HEK293 (cell line): ENCODE measurements at regions not wholly inside any gene's neighbourhood (a gene's known extent, or its start where the extent isn't known, plus 50 kb on each side); places are given as distances from the start of the nearest gene placed in this dataset.

Source experiments
- CTCF ChIA-PET: fragments of 350-600 bp; formaldehyde crosslinking; extraction: SDS; loops from one replicate; lab custom pipeline; 2021; ENCODE audit warnings: antibody characterized with exemption; lab: Yijun Ruan, JAX
- POLR2A ChIA-PET: fragments of 300-600 bp; formaldehyde crosslinking; extraction: SDS; loops from one replicate; lab custom pipeline; 2020; ENCODE audit warnings: antibody characterized with exemption, inconsistent platforms; lab: Yijun Ruan, JAX
- H3K27ac ChIP-seq: fragments of 200-500 bp; sonication (Bioruptor generic); 2 replicates; pipeline ENCODE4 v1.5.1; 2014; ENCODE audit warnings: low read depth, low read length, control low read depth, inconsistent platforms; ENCODE audit errors: extremely low read depth
- H3K36me3 ChIP-seq, 2 experiments: fragments of 200-500 bp in 1 of 2; sonication (Bioruptor generic) in 1 of 2; 1 replicate in 1 of 2; 2 replicates in 1 of 2; pipeline ENCODE4 v1.5.1; 2014 to 2017; ENCODE audit warnings: inconsistent platforms in 2 of 2, low read length in 2 of 2; ENCODE audit not compliant: control insufficient read depth in 2 of 2, insufficient read depth in 1 of 2
- H3K4me1 ChIP-seq: fragments of 200-500 bp; sonication (Bioruptor generic); 2 replicates; pipeline ENCODE4 v1.5.1; 2014; ENCODE audit warnings: mild to moderate bottlenecking, low read length, inconsistent platforms; ENCODE audit not compliant: control insufficient read depth, insufficient read depth
- H3K4me3 ChIP-seq: 2 replicates; pipeline ENCODE4 v1.5.1; 2011; ENCODE audit warnings: low read depth, mild to moderate bottlenecking, control low read depth, low read length, moderate library complexity
- H3K9me3 ChIP-seq: fragments of 200-500 bp; sonication (Bioruptor generic); 2 replicates; pipeline ENCODE4 v1.5.1; 2014; ENCODE audit warnings: low read depth, low read length, inconsistent platforms; ENCODE audit not compliant: control insufficient read depth, insufficient read depth
- GFI1B ChIP-seq: fragments of 450-650 bp; formaldehyde crosslinking; IDR thresholded peaks from 2 replicates; pipeline ENCODE4 v1.5.1; 2016; ENCODE audit warnings: missing biosample characterization, missing genetic modification characterization
- KLF1 ChIP-seq: fragments of 450-650 bp; formaldehyde crosslinking; IDR thresholded peaks from 2 replicates; pipeline ENCODE4 v1.5.1; 2016; ENCODE audit warnings: missing biosample characterization, missing genetic modification characterization
- KLF8 ChIP-seq: fragments of 450-650 bp; formaldehyde crosslinking; IDR thresholded peaks from 2 replicates; pipeline ENCODE4 v1.5.1; 2016; ENCODE audit warnings: missing biosample characterization, missing genetic modification characterization
- MEIS1 ChIP-seq: sonication (generic); formaldehyde crosslinking; IDR thresholded peaks from 2 replicates; pipeline ENCODE4 v1.8.1; 2022; ENCODE audit warnings: missing genetic modification reagents, mild to moderate bottlenecking, borderline replicate concordance
- SCRT2 ChIP-seq: fragments of 450-650 bp; formaldehyde crosslinking; IDR thresholded peaks from 2 replicates; pipeline ENCODE4 v1.5.1; 2016; ENCODE audit warnings: missing biosample characterization, missing genetic modification characterization
- ZBTB1 ChIP-seq: fragments of 450-650 bp; formaldehyde crosslinking; IDR thresholded peaks from 2 replicates; pipeline ENCODE4 v1.5.1; 2016; ENCODE audit warnings: missing biosample characterization, missing genetic modification characterization
- ZFP41 ChIP-seq: fragments of 450-650 bp; formaldehyde crosslinking; IDR thresholded peaks from 2 replicates; pipeline ENCODE4 v1.5.1; 2016; ENCODE audit warnings: missing biosample characterization, missing genetic modification characterization, borderline replicate concordance
- ZFP69B ChIP-seq: fragments of 450-650 bp; formaldehyde crosslinking; IDR thresholded peaks from 2 replicates; pipeline ENCODE4 v1.5.1; 2016; ENCODE audit warnings: missing biosample characterization, missing genetic modification characterization
- ZNF174 ChIP-seq: fragments of 450-650 bp; formaldehyde crosslinking; IDR thresholded peaks from 2 replicates; pipeline ENCODE4 v1.5.0; 2017; ENCODE audit warnings: missing biosample characterization, mild to moderate bottlenecking, missing genetic modification characterization
- ZNF211 ChIP-seq: fragments of 450-650 bp; formaldehyde crosslinking; IDR thresholded peaks from 2 replicates; pipeline ENCODE4 v1.5.1; 2016; ENCODE audit warnings: low read depth, missing biosample characterization, missing genetic modification characterization
- ZNF24 ChIP-seq: fragments of 450-650 bp; formaldehyde crosslinking; IDR thresholded peaks from 2 replicates; pipeline ENCODE4 v1.5.1; 2016; ENCODE audit warnings: missing biosample characterization, missing genetic modification characterization
- ZNF274 ChIP-seq, 2 experiments: fragments of 200-500 bp in 1 of 2; fragments of 450-650 bp in 1 of 2; sonication (Bioruptor generic) in 1 of 2; formaldehyde crosslinking in 1 of 2; IDR thresholded peaks; 2 replicates each; pipeline versions ENCODE4 v1.5.1 to v1.6.1; 2014 to 2016; ENCODE audit warnings: borderline replicate concordance in 1 of 2, inconsistent platforms in 1 of 2, low read length in 1 of 2, missing biosample characterization in 1 of 2, missing genetic modification characterization in 1 of 2
- ZNF311 ChIP-seq: fragments of 450-650 bp; formaldehyde crosslinking; IDR thresholded peaks from 2 replicates; pipeline ENCODE4 v1.5.1; 2017; ENCODE audit warnings: missing biosample characterization, missing genetic modification characterization, borderline replicate concordance
- ZNF341 ChIP-seq: fragments of 450-650 bp; formaldehyde crosslinking; IDR thresholded peaks from 2 replicates; pipeline ENCODE4; 2016; ENCODE audit warnings: low read depth, missing biosample characterization, missing genetic modification characterization
- ZNF416 ChIP-seq: fragments of 450-650 bp; formaldehyde crosslinking; IDR thresholded peaks from 2 replicates; pipeline ENCODE4 v1.5.1; 2016; ENCODE audit warnings: missing biosample characterization, missing genetic modification characterization
- ZNF423 ChIP-seq: fragments of 450-650 bp; formaldehyde crosslinking; IDR thresholded peaks from 2 replicates; pipeline ENCODE4 v1.5.1; 2016; ENCODE audit warnings: missing biosample characterization, missing genetic modification characterization
- ZNF48 ChIP-seq: fragments of 450-650 bp; formaldehyde crosslinking; IDR thresholded peaks from 2 replicates; pipeline ENCODE4 v1.5.1; 2016; ENCODE audit warnings: missing biosample characterization, missing genetic modification characterization
- ZNF530 ChIP-seq: fragments of 450-650 bp; formaldehyde crosslinking; IDR thresholded peaks from 2 replicates; pipeline ENCODE4 v1.5.1; 2016; ENCODE audit warnings: low read depth, missing biosample characterization, missing genetic modification characterization
- ZNF560 ChIP-seq: fragments of 450-650 bp; formaldehyde crosslinking; IDR thresholded peaks from 2 replicates; pipeline ENCODE4 v1.5.1; 2017; ENCODE audit warnings: missing biosample characterization, missing genetic modification characterization, borderline replicate concordance
- ZNF624 ChIP-seq: fragments of 450-650 bp; formaldehyde crosslinking; IDR thresholded peaks from 2 replicates; pipeline ENCODE4 v1.5.1; 2017; ENCODE audit warnings: missing biosample characterization, missing genetic modification characterization
- ZNF660 ChIP-seq: fragments of 450-650 bp; IDR thresholded peaks from 2 replicates; pipeline ENCODE4 v1.5.1; 2018; ENCODE audit warnings: missing biosample characterization, mild to moderate bottlenecking, missing genetic modification characterization
- ZNF707 ChIP-seq: fragments of 450-650 bp; formaldehyde crosslinking; IDR thresholded peaks from 2 replicates; pipeline ENCODE4 v1.5.1; 2016; ENCODE audit warnings: missing biosample characterization, missing genetic modification characterization
- ZNF747 ChIP-seq: fragments of 450-650 bp; formaldehyde crosslinking; IDR thresholded peaks from 2 replicates; pipeline ENCODE4 v1.5.1; 2016; ENCODE audit warnings: missing biosample characterization, missing genetic modification characterization
- ZNF777 ChIP-seq: fragments of 450-650 bp; formaldehyde crosslinking; IDR thresholded peaks from 2 replicates; pipeline ENCODE4 v1.5.1; 2017; ENCODE audit warnings: missing biosample characterization, missing genetic modification characterization, borderline replicate concordance
- ZSCAN23 ChIP-seq: fragments of 450-650 bp; formaldehyde crosslinking; IDR thresholded peaks from 2 replicates; pipeline ENCODE4 v1.5.1; 2016; ENCODE audit warnings: missing biosample characterization, missing genetic modification characterization
- TF ChIP-seq, protein P1 (sequence below): fragments of 450-650 bp; formaldehyde crosslinking; IDR thresholded peaks from 2 replicates; pipeline ENCODE4 v1.5.1; 2017; ENCODE audit warnings: missing biosample characterization, missing genetic modification characterization
- TF ChIP-seq, protein P2 (sequence below): fragments of 450-650 bp; formaldehyde crosslinking; IDR thresholded peaks from 2 replicates; pipeline ENCODE4 v1.5.1; 2016; ENCODE audit warnings: missing biosample characterization, missing genetic modification characterization, low read depth
- TF ChIP-seq, protein P3 (sequence below): fragments of 450-650 bp; formaldehyde crosslinking; IDR thresholded peaks from 2 replicates; pipeline ENCODE4 v1.5.1; 2016; ENCODE audit warnings: missing biosample characterization, missing genetic modification characterization
- TF ChIP-seq, protein P4 (sequence below): fragments of 450-650 bp; formaldehyde crosslinking; IDR thresholded peaks from 2 replicates; pipeline ENCODE4 v1.5.1; 2016; ENCODE audit warnings: missing biosample characterization, missing genetic modification characterization, borderline replicate concordance

DNA sequence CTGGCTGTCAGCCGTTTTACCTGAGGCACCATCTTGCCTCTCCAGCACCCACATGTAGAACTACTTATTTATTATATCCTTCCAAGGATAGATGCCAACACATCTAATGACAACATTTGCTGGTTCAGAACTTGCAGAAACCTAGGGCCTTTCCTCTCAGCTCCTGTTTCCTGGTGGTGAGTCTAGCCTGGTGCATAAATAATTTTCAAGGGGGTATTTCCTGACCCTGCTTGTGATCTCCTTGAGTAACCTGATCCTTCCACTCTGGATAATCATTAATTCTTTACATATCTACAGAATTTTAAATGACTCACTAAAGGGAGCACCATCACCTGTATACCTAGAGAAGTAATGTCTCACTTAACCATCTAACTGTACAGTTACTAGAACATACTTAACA, 153.4 kb downstream of the PPARGC1A start:
- Histone ChIP-seq H3K27ac (no peak overlapping the region), H3K4me3 (no peak overlapping the region), H3K4me1 (no peaks in the 10 kb centered on the region), H3K9me3 (no peaks in the 10 kb centered on the region), H3K36me3 (no peaks in the 10 kb centered on the region)
- TF ChIP-seq, protein P1, sequence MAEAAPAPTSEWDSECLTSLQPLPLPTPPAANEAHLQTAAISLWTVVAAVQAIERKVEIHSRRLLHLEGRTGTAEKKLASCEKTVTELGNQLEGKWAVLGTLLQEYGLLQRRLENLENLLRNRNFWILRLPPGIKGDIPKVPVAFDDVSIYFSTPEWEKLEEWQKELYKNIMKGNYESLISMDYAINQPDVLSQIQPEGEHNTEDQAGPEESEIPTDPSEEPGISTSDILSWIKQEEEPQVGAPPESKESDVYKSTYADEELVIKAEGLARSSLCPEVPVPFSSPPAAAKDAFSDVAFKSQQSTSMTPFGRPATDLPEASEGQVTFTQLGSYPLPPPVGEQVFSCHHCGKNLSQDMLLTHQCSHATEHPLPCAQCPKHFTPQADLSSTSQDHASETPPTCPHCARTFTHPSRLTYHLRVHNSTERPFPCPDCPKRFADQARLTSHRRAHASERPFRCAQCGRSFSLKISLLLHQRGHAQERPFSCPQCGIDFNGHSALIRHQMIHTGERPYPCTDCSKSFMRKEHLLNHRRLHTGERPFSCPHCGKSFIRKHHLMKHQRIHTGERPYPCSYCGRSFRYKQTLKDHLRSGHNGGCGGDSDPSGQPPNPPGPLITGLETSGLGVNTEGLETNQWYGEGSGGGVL (tag by site-specific recombination) = no peak
- TF ChIP-seq ZNF660 (tag by site-specific recombination) (no peak), ZSCAN23 (tag by site-specific recombination) (no peak), SCRT2 (tag by site-specific recombination) (no peak), ZNF211 (tag by site-specific recombination) (no peak), ZNF24 (tag by site-specific recombination) (no peak), ZNF423 (tag by site-specific recombination) (no peak), ZNF747 (tag by site-specific recombination) (no peak), KLF8 (tag by site-specific recombination) (no peak), MEIS1 (CRISPR knock-in tag) (no peak), ZNF274 (IDR thresholded peaks at IDR 0.05; ENCODE audit: low read length) (no peak), ZNF274 (tag by site-specific recombination; IDR thresholded peaks at IDR 0.05; ENCODE audit: borderline replicate concordance) (no peak), KLF1 (no peak), ZNF416 (tag by site-specific recombination) (no peak), ZNF530 (tag by site-specific recombination) (no peak), ZBTB1 (no peak), ZNF341 (tag by site-specific recombination) (no peak), ZNF560 (tag by site-specific recombination) (no peak)
- TF ChIP-seq, protein P2, sequence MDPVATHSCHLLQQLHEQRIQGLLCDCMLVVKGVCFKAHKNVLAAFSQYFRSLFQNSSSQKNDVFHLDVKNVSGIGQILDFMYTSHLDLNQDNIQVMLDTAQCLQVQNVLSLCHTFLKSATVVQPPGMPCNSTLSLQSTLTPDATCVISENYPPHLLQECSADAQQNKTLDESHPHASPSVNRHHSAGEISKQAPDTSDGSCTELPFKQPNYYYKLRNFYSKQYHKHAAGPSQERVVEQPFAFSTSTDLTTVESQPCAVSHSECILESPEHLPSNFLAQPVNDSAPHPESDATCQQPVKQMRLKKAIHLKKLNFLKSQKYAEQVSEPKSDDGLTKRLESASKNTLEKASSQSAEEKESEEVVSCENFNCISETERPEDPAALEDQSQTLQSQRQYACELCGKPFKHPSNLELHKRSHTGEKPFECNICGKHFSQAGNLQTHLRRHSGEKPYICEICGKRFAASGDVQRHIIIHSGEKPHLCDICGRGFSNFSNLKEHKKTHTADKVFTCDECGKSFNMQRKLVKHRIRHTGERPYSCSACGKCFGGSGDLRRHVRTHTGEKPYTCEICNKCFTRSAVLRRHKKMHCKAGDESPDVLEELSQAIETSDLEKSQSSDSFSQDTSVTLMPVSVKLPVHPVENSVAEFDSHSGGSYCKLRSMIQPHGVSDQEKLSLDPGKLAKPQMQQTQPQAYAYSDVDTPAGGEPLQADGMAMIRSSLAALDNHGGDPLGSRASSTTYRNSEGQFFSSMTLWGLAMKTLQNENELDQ (tag by site-specific recombination) = no peak
- TF ChIP-seq, protein P3, sequence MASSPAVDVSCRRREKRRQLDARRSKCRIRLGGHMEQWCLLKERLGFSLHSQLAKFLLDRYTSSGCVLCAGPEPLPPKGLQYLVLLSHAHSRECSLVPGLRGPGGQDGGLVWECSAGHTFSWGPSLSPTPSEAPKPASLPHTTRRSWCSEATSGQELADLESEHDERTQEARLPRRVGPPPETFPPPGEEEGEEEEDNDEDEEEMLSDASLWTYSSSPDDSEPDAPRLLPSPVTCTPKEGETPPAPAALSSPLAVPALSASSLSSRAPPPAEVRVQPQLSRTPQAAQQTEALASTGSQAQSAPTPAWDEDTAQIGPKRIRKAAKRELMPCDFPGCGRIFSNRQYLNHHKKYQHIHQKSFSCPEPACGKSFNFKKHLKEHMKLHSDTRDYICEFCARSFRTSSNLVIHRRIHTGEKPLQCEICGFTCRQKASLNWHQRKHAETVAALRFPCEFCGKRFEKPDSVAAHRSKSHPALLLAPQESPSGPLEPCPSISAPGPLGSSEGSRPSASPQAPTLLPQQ = no peak
- POLR2A ChIA-PET = no interaction called here
- CTCF ChIA-PET = no interaction called here

DNA sequence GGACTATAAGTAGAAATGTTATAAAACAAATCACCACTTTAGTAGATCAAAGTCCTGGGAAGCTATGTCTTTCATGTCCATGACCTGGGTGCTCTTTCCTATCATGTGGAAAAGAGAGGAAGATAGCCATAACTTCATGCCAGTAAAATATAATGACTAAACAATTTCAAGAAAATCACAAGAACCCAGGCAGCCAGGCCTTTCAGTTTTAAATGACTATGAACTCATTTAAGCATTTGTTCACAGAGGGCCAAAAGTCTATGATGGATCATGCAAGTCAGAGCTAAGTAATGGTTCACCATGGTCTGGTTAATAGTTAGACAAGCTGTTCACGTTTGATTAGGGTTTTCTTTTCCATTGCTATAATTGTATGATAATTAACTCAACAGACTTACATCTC, 155.8 kb downstream of the PPARGC1A start:
- CTCF ChIA-PET = interaction anchor here (0.7 kb wide), 2 partner anchors 17 to 1260 kb away, joined by 3 to 8 read pairs; no protein-coding TSS in a partner anchor
- TF ChIP-seq ZNF48 (no peak), ZFP41 (tag by site-specific recombination) (no peak), ZNF707 (tag by site-specific recombination) (no peak), ZNF777 (tag by site-specific recombination) (no peak), ZNF311 (tag by site-specific recombination) (no peak), ZNF174 (tag by site-specific recombination) (no peak), SCRT2 (tag by site-specific recombination) (no peak), ZNF624 (tag by site-specific recombination) (no peak), ZFP69B (tag by site-specific recombination) (no peak), GFI1B (tag by site-specific recombination) (no peak)
- TF ChIP-seq, protein P4, sequence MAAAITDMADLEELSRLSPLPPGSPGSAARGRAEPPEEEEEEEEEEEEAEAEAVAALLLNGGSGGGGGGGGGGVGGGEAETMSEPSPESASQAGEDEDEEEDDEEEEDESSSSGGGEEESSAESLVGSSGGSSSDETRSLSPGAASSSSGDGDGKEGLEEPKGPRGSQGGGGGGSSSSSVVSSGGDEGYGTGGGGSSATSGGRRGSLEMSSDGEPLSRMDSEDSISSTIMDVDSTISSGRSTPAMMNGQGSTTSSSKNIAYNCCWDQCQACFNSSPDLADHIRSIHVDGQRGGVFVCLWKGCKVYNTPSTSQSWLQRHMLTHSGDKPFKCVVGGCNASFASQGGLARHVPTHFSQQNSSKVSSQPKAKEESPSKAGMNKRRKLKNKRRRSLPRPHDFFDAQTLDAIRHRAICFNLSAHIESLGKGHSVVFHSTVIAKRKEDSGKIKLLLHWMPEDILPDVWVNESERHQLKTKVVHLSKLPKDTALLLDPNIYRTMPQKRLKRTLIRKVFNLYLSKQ (tag by site-specific recombination) = no peak

More for the DNA sequence above, 155.8 kb downstream of the PPARGC1A start:
- Histone ChIP-seq H3K4me1 (no peaks in the 10 kb centered on the region), H3K27ac (no peak overlapping the region), H3K4me3 (no peak overlapping the region), H3K36me3 (no peaks in the 10 kb centered on the region), H3K9me3 (no peaks in the 10 kb centered on the region)
- POLR2A ChIA-PET = no interaction called here
